Gastrocnemius medialis (tissue), 4 donors: ENCODE measurements at regions not wholly inside any gene's neighbourhood (a gene's known extent, or its start where the extent isn't known, plus 50 kb on each side); places are given as distances from the start of the nearest gene placed in this dataset.

Experiments used
- POLR2A ChIP-seq, 2 donors: fragments of 450-650 bp; IDR thresholded peaks; one replicate each; pipeline ENCODE4 v1.6.1; 2017; ENCODE audit warnings: antibody characterized with exemption in 2 of 2, mild to moderate bottlenecking in 2 of 2, moderate library complexity in 2 of 2
- TF ChIP-seq, protein P1 (sequence below), 5 experiments: fragments of 450-650 bp in 3 of 5; fragments of 200-600 bp in 2 of 5; sonication (generic) in 2 of 5; IDR thresholded peaks in 4 of 5; conservative IDR thresholded peaks in 1 of 5; 1 replicate in 4 of 5; 2 replicates in 1 of 5; pipeline ENCODE4 v1.5.1; 2016 to 2019; ENCODE audit warnings: antibody characterized with exemption in 5 of 5, mild to moderate bottlenecking in 3 of 5, moderate library complexity in 3 of 5

DNA sequence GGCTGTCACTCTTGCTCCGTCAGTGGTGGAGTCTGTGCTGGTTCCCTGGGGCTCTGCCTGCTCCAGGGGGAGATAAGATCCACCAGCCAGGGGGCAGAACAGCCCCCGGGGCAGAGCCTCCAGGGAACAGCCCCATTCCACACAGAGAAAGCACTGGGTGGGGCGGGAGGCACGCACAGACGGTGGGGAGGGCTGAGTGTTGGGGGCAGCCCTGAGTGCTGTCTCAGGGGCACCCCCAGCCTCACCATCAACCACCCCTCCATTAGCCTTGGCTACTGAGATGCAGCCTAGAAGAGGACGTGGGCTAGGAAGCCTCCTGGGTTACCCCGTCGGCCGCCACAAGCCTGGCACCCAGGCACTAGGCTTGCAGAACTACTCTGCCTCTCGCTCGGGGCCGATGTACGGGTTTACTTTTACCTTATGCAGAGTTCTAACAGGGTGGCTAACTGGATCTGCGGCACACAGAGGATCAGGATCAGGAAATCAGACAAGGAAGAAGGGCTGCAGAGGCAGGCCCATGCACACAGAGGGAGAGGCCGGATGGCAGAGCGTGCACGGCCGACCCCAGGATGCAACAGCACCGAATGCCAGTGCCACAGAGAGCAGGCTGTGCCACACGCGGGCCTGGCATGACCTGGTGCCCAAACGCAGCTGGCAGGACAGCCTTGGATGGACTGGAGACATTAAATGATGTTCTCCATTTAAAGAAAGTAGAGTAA lies 140.5 kb downstream of the CTTN start:
- TF ChIP-seq, protein P1, sequence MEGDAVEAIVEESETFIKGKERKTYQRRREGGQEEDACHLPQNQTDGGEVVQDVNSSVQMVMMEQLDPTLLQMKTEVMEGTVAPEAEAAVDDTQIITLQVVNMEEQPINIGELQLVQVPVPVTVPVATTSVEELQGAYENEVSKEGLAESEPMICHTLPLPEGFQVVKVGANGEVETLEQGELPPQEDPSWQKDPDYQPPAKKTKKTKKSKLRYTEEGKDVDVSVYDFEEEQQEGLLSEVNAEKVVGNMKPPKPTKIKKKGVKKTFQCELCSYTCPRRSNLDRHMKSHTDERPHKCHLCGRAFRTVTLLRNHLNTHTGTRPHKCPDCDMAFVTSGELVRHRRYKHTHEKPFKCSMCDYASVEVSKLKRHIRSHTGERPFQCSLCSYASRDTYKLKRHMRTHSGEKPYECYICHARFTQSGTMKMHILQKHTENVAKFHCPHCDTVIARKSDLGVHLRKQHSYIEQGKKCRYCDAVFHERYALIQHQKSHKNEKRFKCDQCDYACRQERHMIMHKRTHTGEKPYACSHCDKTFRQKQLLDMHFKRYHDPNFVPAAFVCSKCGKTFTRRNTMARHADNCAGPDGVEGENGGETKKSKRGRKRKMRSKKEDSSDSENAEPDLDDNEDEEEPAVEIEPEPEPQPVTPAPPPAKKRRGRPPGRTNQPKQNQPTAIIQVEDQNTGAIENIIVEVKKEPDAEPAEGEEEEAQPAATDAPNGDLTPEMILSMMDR (IDR thresholded peaks at IDR 0.05 in 4 of 5, conservative IDR thresholded peaks at IDR 0.05 in 1 of 5), result no peak
- no peak for TF ChIP-seq POLR2A (IDR thresholded peaks at IDR 0.05)
